ENCODE measurements at regions not wholly inside any gene's neighbourhood (a gene's known extent, or its start where the extent isn't known, plus 50 kb on each side); places are given as distances from the start of the nearest gene placed in this dataset.
A peak's percentile ranks its signal among the peaks of the same experiment; 100 is the strongest.
"Not testable (repeated sequence)": the region's sequence is repeated elsewhere in the genome, so short reads cannot be mapped to it uniquely, and the experiment has no call there.

DNA sequence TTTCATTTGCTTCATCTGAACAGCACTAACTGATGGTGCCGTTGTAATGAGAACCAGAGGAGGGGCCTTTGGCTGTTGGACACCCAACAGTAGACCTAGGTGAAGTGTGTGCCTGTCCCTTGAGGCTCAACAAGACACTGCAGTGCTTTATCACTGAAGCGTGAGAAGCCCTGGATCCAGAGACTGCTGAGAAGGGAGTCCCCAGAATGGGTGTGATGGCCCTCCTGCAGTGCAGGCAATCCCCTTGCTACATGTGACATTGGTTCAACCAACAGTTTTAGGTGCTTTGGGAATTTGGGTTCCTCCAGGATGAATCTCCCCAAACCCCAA lies 125.6 kb downstream of the BRD1 start:
- Histone ChIP-seq H3K4me2 (no peak overlapping the region), H3K9ac (no peak overlapping the region), H3K4me3 (no peak overlapping the region), H3K27ac (no peak overlapping the region), H3K4me1 (peaks cover 0 to 6% (median 0%) of the 10 kb centered on the region in 10 experiments; a peak in 3 of 20 replicates), H3K27me3 (peaks cover 23 to 41% (median 30%) of the 10 kb centered on the region in 11 experiments), H4K20me1 (0 out of 22 replicates have a peak, but pooled peaks cover 0 to 6% (median 0%) of the 10 kb centered on the region in 11 experiments), H3K36me3 (no peaks in the 10 kb centered on the region), H3K9me3 (replicated peaks in 1 of 11) (peaks cover 14 to 32% (median 20%) of the 10 kb centered on the region in 11 experiments)
- TF ChIP-seq Cebpa-rat (IDR thresholded peaks at IDR 0.05), result no peak

GRCh38 chr22:49701380-49702067 lies 126.1 kb downstream of the BRD1 start:
- no peak overlapping the region for H3K27ac ChIP-seq
- H3K27me3 ChIP-seq, result peaks cover 23 to 41% (median 30%) of the 10 kb centered on the region in 11 experiments
- H3K4me3 ChIP-seq, result no peak overlapping the region
- no peak overlapping the region for H3K4me2 ChIP-seq
- H3K4me1 ChIP-seq, result peaks cover 0 to 6% (median 0%) of the 10 kb centered on the region in 10 experiments; a peak in 3 of 20 replicates
- H3K36me3 ChIP-seq, result no peaks in the 10 kb centered on the region
- no peak for TF ChIP-seq Cebpa-rat (IDR thresholded peaks at IDR 0.05)
- no peak overlapping the region for H3K9ac ChIP-seq
- 0 out of 22 replicates have a peak, but pooled peaks cover 0 to 6% (median 0%) of the 10 kb centered on the region in 11 experiments for H4K20me1 ChIP-seq
- H3K9me3 ChIP-seq (replicated peaks in 1 of 11), result peaks cover 19 to 37% (median 25%) of the 10 kb centered on the region in 11 experiments

- no peaks in the 10 kb centered on the region for H3K36me3 ChIP-seq
- H3K4me2 ChIP-seq, result no peak overlapping the region
- no peaks in the 10 kb centered on the region for H4K20me1 ChIP-seq
- H3K27ac ChIP-seq, result no peak overlapping the region
- H3K9me3 ChIP-seq (replicated peaks in 1 of 11), result peaks cover 22 to 44% (median 32%) of the 10 kb centered on the region in 11 experiments
- H3K27me3 ChIP-seq, result peaks cover 12 to 28% (median 18%) of the 10 kb centered on the region in 11 experiments
- no peak overlapping the region for H3K9ac ChIP-seq
- H3K4me1 ChIP-seq, result peaks cover 0 to 2% (median 0%) of the 10 kb centered on the region in 10 experiments; a peak in 1 of 20 replicates
- H3K4me3 ChIP-seq, result no peak overlapping the region
- TF ChIP-seq Cebpa-rat (IDR thresholded peaks at IDR 0.05), result no peak
Measured at GRCh38 chr22:49699928-49700498, 127.7 kb downstream of the BRD1 start.

- Histone ChIP-seq H3K4me2 (no peak overlapping the region), H3K4me3 (no peak overlapping the region), H3K4me1 (no peaks in the 10 kb centered on the region), H3K27ac (no peak overlapping the region), H3K9me3 (replicated peaks in 1 of 11) (peaks cover 22 to 44% (median 32%) of the 10 kb centered on the region in 11 experiments), H3K27me3 (peaks cover 7 to 22% (median 13%) of the 10 kb centered on the region in 11 experiments), H3K9ac (no peak overlapping the region), H4K20me1 (no peaks in the 10 kb centered on the region), H3K36me3 (no peaks in the 10 kb centered on the region)
- TF ChIP-seq Cebpa-rat (IDR thresholded peaks at IDR 0.05), result no peak
Measured at GRCh38 chr22:49699476-49699875, 128.2 kb downstream of the BRD1 start.

DNA sequence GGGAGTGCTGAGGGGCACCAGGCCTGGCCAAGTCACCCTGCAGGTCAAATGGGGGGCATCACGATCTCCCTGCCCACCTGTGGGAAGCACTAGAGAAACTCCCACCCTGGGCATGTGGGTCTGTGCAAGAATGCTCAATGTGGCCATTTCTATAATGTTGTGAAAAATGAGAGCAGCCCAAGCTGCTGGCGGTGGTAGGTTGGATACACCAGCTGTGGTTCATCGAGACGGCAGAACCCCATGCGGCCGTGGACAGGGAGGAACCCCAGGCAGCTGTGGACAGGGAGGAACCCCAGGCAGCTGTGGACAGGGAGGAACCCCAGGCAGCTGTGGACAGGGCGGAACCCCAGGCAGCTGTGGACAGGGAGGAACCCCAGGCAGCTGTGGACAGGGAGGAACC lies 129.1 kb downstream of the BRD1 start:
- not testable (repeated sequence) for H3K9ac ChIP-seq, H4K20me1 ChIP-seq, H3K4me2 ChIP-seq, H3K4me1 ChIP-seq, H3K4me3 ChIP-seq, H3K27ac ChIP-seq, H3K36me3 ChIP-seq
- peaks cover 0 to 14% (median 5%) of the 10 kb centered on the region in 11 experiments; a peak in 15 of 22 replicates for H3K27me3 ChIP-seq
- H3K9me3 ChIP-seq (replicated peaks in 1 of 11), result peaks cover 22 to 44% (median 32%) of the 10 kb centered on the region in 11 experiments

- Histone ChIP-seq H3K4me1 (peaks cover 6 to 20% (median 16%) of the 10 kb centered on the region in 10 experiments), H3K4me2 (no peak overlapping the region), H3K27me3 (no peaks in the 10 kb centered on the region; a peak in 1 of 22 replicates), H3K36me3 (no peaks in the 10 kb centered on the region), H3K9me3 (replicated peaks in 1 of 11) (peaks cover 18 to 41% (median 34%) of the 10 kb centered on the region in 11 experiments), H4K20me1 (no peaks in the 10 kb centered on the region), H3K4me3 (no peak overlapping the region), H3K9ac (no peak overlapping the region), H3K27ac (no peak overlapping the region)
- no peak for TF ChIP-seq Cebpa-rat (IDR thresholded peaks at IDR 0.05)
Measured at GRCh38 chr22:49697047-49697446, 130.6 kb downstream of the BRD1 start.

GRCh38 chr22:49694462-49695260 lies 133.0 kb downstream of the BRD1 start:
- Histone ChIP-seq H3K27ac (no peak overlapping the region), H3K9me3 (replicated peaks in 1 of 11) (peaks cover 24 to 51% (median 35%) of the 10 kb centered on the region in 11 experiments), H3K27me3 (no peaks in the 10 kb centered on the region; a peak in 1 of 22 replicates), H3K36me3 (no peaks in the 10 kb centered on the region), H3K4me2 (no peak overlapping the region), H3K4me3 (no peak overlapping the region), H4K20me1 (no peaks in the 10 kb centered on the region), H3K4me1 (peaks cover 6 to 28% (median 21%) of the 10 kb centered on the region in 10 experiments), H3K9ac (no peak overlapping the region)
- TF ChIP-seq Cebpa-rat (IDR thresholded peaks at IDR 0.05), result no peak

DNA sequence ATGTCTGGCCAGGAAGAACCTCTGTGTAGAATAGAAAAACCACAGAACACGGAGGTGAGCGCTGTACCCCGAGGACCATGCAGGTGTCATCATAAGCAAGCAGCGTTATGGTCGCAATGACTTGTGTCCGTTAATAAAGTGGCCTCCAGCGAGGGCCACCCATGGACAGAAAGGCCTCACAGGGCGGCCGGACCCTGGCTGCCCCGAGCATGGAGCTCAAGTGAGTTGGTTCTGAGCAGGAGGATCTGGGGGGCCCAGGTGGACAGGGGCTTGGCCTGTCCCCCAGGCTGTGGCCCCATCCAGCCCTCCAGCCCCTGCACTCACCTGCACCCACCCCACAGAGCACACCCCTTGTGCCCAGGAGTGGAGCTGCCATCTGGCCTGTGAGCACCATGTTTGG lies 133.8 kb downstream of the BRD1 start:
- H3K9ac ChIP-seq, result no peak overlapping the region
- no peak for TF ChIP-seq Cebpa-rat (IDR thresholded peaks at IDR 0.05)

GRCh38 chr22:49693416-49693815 lies 134.3 kb downstream of the BRD1 start:
- no peak overlapping the region for H3K4me3 ChIP-seq
- no peaks in the 10 kb centered on the region; a peak in 1 of 22 replicates for H3K27me3 ChIP-seq

More for the DNA sequence above, 133.8 kb downstream of the BRD1 start:
- Histone ChIP-seq H3K27me3 (no peaks in the 10 kb centered on the region; a peak in 1 of 22 replicates), H3K4me2 (peak overlapping the region in 5 of 11 experiments; percentile 62 to 92 (median 82); a peak in 6 of 22 replicates), H3K27ac (0 out of 22 replicates have a peak overlapping the region, but pooled peaks of 1 of the 11 experiments have one; percentile 75), H3K4me1 (peaks cover 6 to 36% (median 29%) of the 10 kb centered on the region in 10 experiments), H3K36me3 (no peaks in the 10 kb centered on the region), H3K4me3 (no peak overlapping the region), H3K9me3 (replicated peaks in 1 of 11) (peaks cover 24 to 51% (median 35%) of the 10 kb centered on the region in 11 experiments), H4K20me1 (no peaks in the 10 kb centered on the region)

More at GRCh38 chr22:49693416-49693815, 134.3 kb downstream of the BRD1 start:
- Histone ChIP-seq H3K4me1 (peaks cover 6 to 37% (median 29%) of the 10 kb centered on the region in 10 experiments), H3K9me3 (replicated peaks in 1 of 11) (peaks cover 24 to 48% (median 35%) of the 10 kb centered on the region in 11 experiments), H3K4me2 (peak overlapping the region in 10 of 11 experiments; percentile 38 to 92 (median 82); a peak in 19 of 22 replicates), H3K36me3 (no peaks in the 10 kb centered on the region), H3K9ac (peak overlapping the region in 2 of 11 experiments; percentile 51 to 52; a peak in 4 of 22 replicates), H3K27ac (peak overlapping the region in 8 of 11 experiments; percentile 45 to 76 (median 55); a peak in 13 of 22 replicates), H4K20me1 (no peaks in the 10 kb centered on the region)
- no peak for TF ChIP-seq Cebpa-rat (IDR thresholded peaks at IDR 0.05)
